Retinal pigment epithelial cell (primary cell): ENCODE measurements at regions not wholly inside any gene's neighbourhood (a gene's known extent, or its start where the extent isn't known, plus 50 kb on each side); places are given as distances from the start of the nearest gene placed in this dataset.

Experiments
- DNase-seq: peaks from one replicate; pipeline ENCODE4 v3.0.0-alpha.2; 2010; ENCODE audit warnings: low read depth
- H3K4me3 ChIP-seq: 2 replicates; pipeline ENCODE4 v1.5.1; 2011; ENCODE audit warnings: mild to moderate bottlenecking, low read length, control low read depth, moderate library complexity
- TF ChIP-seq, protein P1 (sequence below): conservative IDR thresholded peaks from 2 replicates; pipeline ENCODE4 v1.5.1; 2011; ENCODE audit warnings: low read depth, low read length, control low read depth, inconsistent platforms

GRCh38 chr2:226520723-226521122 lies 278.9 kb downstream of the IRS1 start:
- no peak overlapping the region for H3K4me3 ChIP-seq
- TF ChIP-seq, protein P1, sequence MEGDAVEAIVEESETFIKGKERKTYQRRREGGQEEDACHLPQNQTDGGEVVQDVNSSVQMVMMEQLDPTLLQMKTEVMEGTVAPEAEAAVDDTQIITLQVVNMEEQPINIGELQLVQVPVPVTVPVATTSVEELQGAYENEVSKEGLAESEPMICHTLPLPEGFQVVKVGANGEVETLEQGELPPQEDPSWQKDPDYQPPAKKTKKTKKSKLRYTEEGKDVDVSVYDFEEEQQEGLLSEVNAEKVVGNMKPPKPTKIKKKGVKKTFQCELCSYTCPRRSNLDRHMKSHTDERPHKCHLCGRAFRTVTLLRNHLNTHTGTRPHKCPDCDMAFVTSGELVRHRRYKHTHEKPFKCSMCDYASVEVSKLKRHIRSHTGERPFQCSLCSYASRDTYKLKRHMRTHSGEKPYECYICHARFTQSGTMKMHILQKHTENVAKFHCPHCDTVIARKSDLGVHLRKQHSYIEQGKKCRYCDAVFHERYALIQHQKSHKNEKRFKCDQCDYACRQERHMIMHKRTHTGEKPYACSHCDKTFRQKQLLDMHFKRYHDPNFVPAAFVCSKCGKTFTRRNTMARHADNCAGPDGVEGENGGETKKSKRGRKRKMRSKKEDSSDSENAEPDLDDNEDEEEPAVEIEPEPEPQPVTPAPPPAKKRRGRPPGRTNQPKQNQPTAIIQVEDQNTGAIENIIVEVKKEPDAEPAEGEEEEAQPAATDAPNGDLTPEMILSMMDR: no peak
- no peak for DNase-seq

GRCh38 chr2:226515344-226516055 lies 284.1 kb downstream of the IRS1 start:
- no peak for DNase-seq
- TF ChIP-seq, protein P1: no peak
- H3K4me3 ChIP-seq: no peak overlapping the region

GRCh38 chr2:226514895-226515294 lies 284.7 kb downstream of the IRS1 start:
- H3K4me3 ChIP-seq: no peak overlapping the region
- TF ChIP-seq, protein P1: no peak
- DNase-seq: no peak

GRCh38 chr2:226511311-226511710 lies 288.3 kb downstream of the IRS1 start:
- TF ChIP-seq, protein P1: no peak
- no peak for DNase-seq
- no peak overlapping the region for H3K4me3 ChIP-seq

GRCh38 chr2:226508683-226509082 lies 290.9 kb downstream of the IRS1 start:
- DNase-seq: no peak
- no peak overlapping the region for H3K4me3 ChIP-seq
- TF ChIP-seq, protein P1: no peak

- no peak overlapping the region for H3K4me3 ChIP-seq
- DNase-seq: no peak
- TF ChIP-seq, protein P1: no peak
These were observed 291.6 kb downstream of the IRS1 start for GRCh38 chr2:226508005-226508404.
